GM12878 (cell line): ENCODE measurements at regions not wholly inside any gene's neighbourhood (a gene's known extent, or its start where the extent isn't known, plus 50 kb on each side); places are given as distances from the start of the nearest gene placed in this dataset.
"Not testable (repeated sequence)": the region's sequence is repeated elsewhere in the genome, so short reads cannot be mapped to it uniquely, and the experiment has no call there.

ENCODE experiments used
- ATAC-seq: fragments of 200-7000 bp; cut with Tn5 transposase; 3 replicates; pipeline ENCODE4 v1.9.1; 2020; ENCODE audit warnings: mild to moderate bottlenecking, moderate library complexity
- BruUV-seq: library from RNA; stranded (reverse); fragments of 400-500 nt; replicated peaks from 2 replicates; lab custom pipeline; 2021; lab: Mats Ljungman, UMichigan
- CTCF ChIA-PET: fragments of 300-600 bp; sonication (Branson Sonifier 250); formaldehyde crosslinking; extraction: SDS; loops from one replicate; lab custom pipeline; 2021; ENCODE audit warnings: inconsistent platforms; lab: Yijun Ruan, JAX
- POLR2A ChIA-PET: fragments of 350-600 bp; formaldehyde crosslinking; extraction: SDS; loops from one replicate; lab custom pipeline; 2021; ENCODE audit warnings: inconsistent platforms; lab: Charles Lee
- RAD21 ChIA-PET: fragments of 300-600 bp; sonication (Branson Sonifier 250); formaldehyde crosslinking; loops from one replicate; lab custom pipeline; 2023; ENCODE audit warnings: antibody characterized with exemption; ENCODE audit not compliant: unreplicated experiment; lab: Charles Lee
- SMC1A ChIA-PET: fragments of 300-600 bp; sonication (Branson Sonifier 250); formaldehyde crosslinking; loops from one replicate; lab custom pipeline; 2023; ENCODE audit not compliant: unreplicated experiment, uncharacterized antibody; lab: Charles Lee
- DNase-seq: peaks from one replicate; pipeline ENCODE4 v3.0.0-alpha.2; 2011; ENCODE audit warnings: low read depth, low spot score
- FAIRE-seq: peaks from 3 replicates; lab custom pipeline; 2011; peaks lifted over from hg19 to GRCh38; lab: Jason Lieb, UNC
- H2AFZ ChIP-seq: 2 replicates; pipeline ENCODE4 v1.6.0; 2011; ENCODE audit warnings: low read depth, low read length, control low read depth; ENCODE audit not compliant: control insufficient read depth
- H3K27ac ChIP-seq: 2 replicates; pipeline ENCODE4 v1.5.1; 2011; ENCODE audit warnings: control low read depth; ENCODE audit not compliant: control insufficient read depth, insufficient read depth
- H3K27me3 ChIP-seq, 2 experiments: replicated peaks in 1 of 2; 2 replicates each; pipeline versions ENCODE4 v1.6.0 to v1.6.1; 2011; ENCODE audit warnings: low read length in 1 of 2; ENCODE audit not compliant: control insufficient read depth in 2 of 2, insufficient read depth in 2 of 2
- H3K36me3 ChIP-seq, 2 experiments: 2 replicates each; pipeline ENCODE4 v1.5.1; 2011; ENCODE audit warnings: low read length in 1 of 2; ENCODE audit not compliant: control insufficient read depth in 2 of 2, insufficient read depth in 2 of 2
- H3K4me1 ChIP-seq: 2 replicates; pipeline ENCODE4 v1.6.1; 2011; ENCODE audit warnings: mild to moderate bottlenecking, low read length, moderate library complexity, mixed read lengths; ENCODE audit not compliant: control insufficient read depth, insufficient read depth
- H3K4me2 ChIP-seq: 2 replicates; pipeline ENCODE4 v1.6.0; 2011; ENCODE audit warnings: control low read depth; ENCODE audit not compliant: control insufficient read depth, insufficient read depth
- H3K4me3 ChIP-seq: fragments of 200-600 bp; sonication (generic); 2 replicates; pipeline ENCODE4 v1.5.1; 2016
- H3K79me2 ChIP-seq: 2 replicates; pipeline ENCODE4 v1.6.0; 2011; ENCODE audit warnings: low read length; ENCODE audit not compliant: control insufficient read depth, insufficient read depth
- H3K9ac ChIP-seq: 2 replicates; pipeline ENCODE4 v1.8.0; 2011; ENCODE audit warnings: low read length, control low read depth, mixed read lengths; ENCODE audit not compliant: control insufficient read depth, insufficient read depth
- H3K9me3 ChIP-seq: replicated peaks from 3 replicates; pipeline ENCODE4 v1.5.1; 2011; ENCODE audit warnings: mild to moderate bottlenecking, low read length; ENCODE audit not compliant: control insufficient read depth, insufficient read depth
- H4K20me1 ChIP-seq: 2 replicates; pipeline ENCODE4 v1.6.0; 2011; ENCODE audit not compliant: control insufficient read depth, insufficient read depth
- ZBTB11 ChIP-seq: fragments of 450-650 bp; formaldehyde crosslinking; IDR thresholded peaks from 2 replicates; pipeline ENCODE4 v1.5.0; 2022; ENCODE audit warnings: mild to moderate bottlenecking, missing genetic modification characterization
- WGBS: methylation state at CpG from one replicate; pipeline ENCODE4 v1.1.6; 2016; ENCODE audit warnings: low lambda C conversion rate; ENCODE audit not compliant: insufficient replicate concordance, insufficient coverage; ENCODE audit errors: missing lambda C conversion rate; 5-methylcytosine and 5-hydroxymethylcytosine counted together
- in situ Hi-C: fragments of 300-500 bp; cut with MboI; formaldehyde crosslinking; loops from 9 replicates; pipeline ENCODE4 v1.14.3; 2018; ENCODE audit warnings: mixed read lengths
- intact Hi-C: fragments of 100-400 bp; cut with micrococcal nuclease; formaldehyde crosslinking; loops from one replicate; pipeline ENCODE4 v1.14.2; 2022; ENCODE audit not compliant: unreplicated experiment

GRCh38 chr11:94235772-94236171 lies 68.6 kb upstream of the IZUMO1R start:
- BruUV-seq, CTCF ChIA-PET, SMC1A ChIA-PET, RAD21 ChIA-PET, H3K4me1 ChIP-seq, H3K27ac ChIP-seq, DNase-seq, POLR2A ChIA-PET, H3K36me3 ChIP-seq, H3K4me2 ChIP-seq, H3K27me3 ChIP-seq, H3K9ac ChIP-seq, ATAC-seq, in situ Hi-C loops, H3K79me2 ChIP-seq, H4K20me1 ChIP-seq, H3K4me3 ChIP-seq, FAIRE-seq, intact Hi-C loops, H2AFZ ChIP-seq, H3K9me3 ChIP-seq: not testable (repeated sequence)
- TF ChIP-seq ZBTB11 (CRISPR knock-in tag) = 0 out of 2 replicates have a peak, but pooled peaks have one; percentile 9
- WGBS = 9% methylated on average over 2 of the region's 3 CpGs

GRCh38 chr11:94236416-94236815 lies 68.0 kb upstream of the IZUMO1R start:
- H3K27me3 ChIP-seq, H3K79me2 ChIP-seq, CTCF ChIA-PET, H3K4me1 ChIP-seq, H3K9me3 ChIP-seq, H3K4me2 ChIP-seq, H4K20me1 ChIP-seq, H2AFZ ChIP-seq, DNase-seq, FAIRE-seq, H3K4me3 ChIP-seq, H3K27ac ChIP-seq, ATAC-seq, POLR2A ChIA-PET, BruUV-seq, H3K9ac ChIP-seq, in situ Hi-C loops, H3K36me3 ChIP-seq, intact Hi-C loops, RAD21 ChIA-PET: not testable (repeated sequence)
- 38% methylated on average over 4 of the region's 4 CpGs for WGBS
- SMC1A ChIA-PET = interaction anchor here (1.7 kb wide), 1 partner anchor 25 kb away, joined by 4 read pairs; no protein-coding TSS in a partner anchor
